Natural killer cell treated with Interleukin-12 subunit alpha and Interleukin-12 subunit beta and Interleukin-15 and Interleukin-18, amount 100 ng/mL, for 72 hours (primary cell): ENCODE measurements at regions not wholly inside any gene's neighbourhood (a gene's known extent, or its start where the extent isn't known, plus 50 kb on each side); places are given as distances from the start of the nearest gene placed in this dataset.

ENCODE experiments used
- ATAC-seq, 2 donors: fragments of 150-1000 bp; cut with Tn5 transposase in 1 of 2; sonication (Bioruptor Pico), chemical (Tn5 transposase) in 1 of 2; 2 replicates each; pipeline ENCODE4 v1.10.0; 2021
- DNase-seq: peaks from one replicate; pipeline ENCODE4 v3.0.0; 2022; ENCODE audit warnings: low spot score
- H3K27ac Mint-ChIP-seq, 2 donors: 1 replicate in 1 of 2; 2 replicates in 1 of 2; pipeline ENCODE4 v1.8.0; 2022; ENCODE audit warnings: mixed read lengths in 2 of 2, mild to moderate bottlenecking in 1 of 2, moderate library complexity in 1 of 2
- H3K27me3 Mint-ChIP-seq, 2 donors: 1 replicate in 1 of 2; 2 replicates in 1 of 2; pipeline ENCODE4 v1.8.0; 2022; ENCODE audit warnings: mixed read lengths in 2 of 2
- H3K36me3 Mint-ChIP-seq: one replicate; pipeline ENCODE4 v1.8.0; 2022; ENCODE audit warnings: mixed read lengths
- H3K4me1 Mint-ChIP-seq, 2 donors: 1 replicate in 1 of 2; 2 replicates in 1 of 2; pipeline ENCODE4 v1.8.0; 2022; ENCODE audit warnings: low read depth in 2 of 2, mixed read lengths in 2 of 2, mild to moderate bottlenecking in 1 of 2
- H3K4me3 Mint-ChIP-seq: one replicate; pipeline ENCODE4 v1.8.0; 2022; ENCODE audit warnings: mixed read lengths
- H3K9me3 Mint-ChIP-seq: 2 replicates; pipeline ENCODE4 v1.8.0; 2022; ENCODE audit warnings: mixed read lengths

- H3K27ac Mint-ChIP-seq, result no peak overlapping the region
- no peak overlapping the region for H3K4me3 Mint-ChIP-seq
- DNase-seq, result no peak
- peaks cover 31 to 33% of the 10 kb centered on the region in 2 donors for H3K27me3 Mint-ChIP-seq
- H3K9me3 Mint-ChIP-seq, result no peaks in the 10 kb centered on the region
- no peaks in the 10 kb centered on the region for H3K36me3 Mint-ChIP-seq
- peaks cover 0 to 3% of the 10 kb centered on the region in 2 donors for H3K4me1 Mint-ChIP-seq
- no peak for ATAC-seq
Measured at GRCh38 chr18:61756244-61756643, 136.6 kb downstream of the RNF152 start.

GRCh38 chr18:61755555-61755954 is 137.3 kb downstream of the RNF152 start:
- Mint-ChIP-seq H3K4me3 (no peak overlapping the region), H3K9me3 (no peaks in the 10 kb centered on the region), H3K4me1 (peaks cover 0 to 3% of the 10 kb centered on the region in 2 donors), H3K36me3 (no peaks in the 10 kb centered on the region), H3K27ac (no peak overlapping the region), H3K27me3 (peaks cover 25 to 32% of the 10 kb centered on the region in 2 donors)
- DNase-seq, result no peak
- ATAC-seq, result no peak

GRCh38 chr18:61754039-61754583 is 138.7 kb downstream of the RNF152 start:
- Mint-ChIP-seq H3K4me3 (no peak overlapping the region), H3K4me1 (peaks cover 0 to 3% of the 10 kb centered on the region in 2 donors), H3K27me3 (peaks cover 16 to 26% of the 10 kb centered on the region in 2 donors), H3K27ac (no peak overlapping the region), H3K9me3 (no peaks in the 10 kb centered on the region), H3K36me3 (no peaks in the 10 kb centered on the region)
- ATAC-seq (no peak), DNase-seq (no peak)

GRCh38 chr18:61753373-61753772 is 139.4 kb downstream of the RNF152 start:
- ATAC-seq (peak in 1 of 2 donors; percentile 36), DNase-seq (no peak)
- Mint-ChIP-seq H3K36me3 (no peaks in the 10 kb centered on the region), H3K4me1 (peaks cover 0 to 3% of the 10 kb centered on the region in 2 donors), H3K27me3 (peaks cover 14 to 29% of the 10 kb centered on the region in 2 donors), H3K4me3 (no peak overlapping the region), H3K9me3 (no peaks in the 10 kb centered on the region), H3K27ac (no peak overlapping the region)

DNA sequence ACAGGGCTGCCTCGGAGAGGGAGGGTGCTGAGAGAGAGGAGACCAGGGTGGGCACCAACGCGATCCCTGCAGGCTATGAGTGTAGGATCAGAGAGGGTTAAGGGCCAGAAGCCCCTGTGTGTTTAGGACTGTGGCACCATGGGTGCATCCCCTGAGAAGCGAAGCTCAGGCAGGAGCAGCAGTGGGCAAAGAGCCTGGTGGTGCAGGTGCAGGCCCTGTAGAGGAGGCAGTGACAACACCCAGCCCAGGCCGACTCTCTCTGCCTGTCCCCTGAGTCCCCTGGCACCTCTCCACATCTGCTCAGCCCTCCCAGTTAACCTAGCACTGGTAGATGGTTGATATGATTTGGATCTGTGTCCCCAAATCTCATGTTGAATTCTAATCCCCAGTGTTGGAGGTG is 139.8 kb downstream of the RNF152 start:
- peaks cover 0 to 3% of the 10 kb centered on the region in 2 donors for H3K4me1 Mint-ChIP-seq
- H3K36me3 Mint-ChIP-seq, result no peaks in the 10 kb centered on the region
- DNase-seq (no peak), ATAC-seq (peak; percentile 41 to 54)
- H3K27ac Mint-ChIP-seq, result no peak overlapping the region
- H3K9me3 Mint-ChIP-seq, result no peaks in the 10 kb centered on the region
- H3K4me3 Mint-ChIP-seq, result no peak overlapping the region
- peaks cover 16 to 29% of the 10 kb centered on the region in 2 donors for H3K27me3 Mint-ChIP-seq

DNA sequence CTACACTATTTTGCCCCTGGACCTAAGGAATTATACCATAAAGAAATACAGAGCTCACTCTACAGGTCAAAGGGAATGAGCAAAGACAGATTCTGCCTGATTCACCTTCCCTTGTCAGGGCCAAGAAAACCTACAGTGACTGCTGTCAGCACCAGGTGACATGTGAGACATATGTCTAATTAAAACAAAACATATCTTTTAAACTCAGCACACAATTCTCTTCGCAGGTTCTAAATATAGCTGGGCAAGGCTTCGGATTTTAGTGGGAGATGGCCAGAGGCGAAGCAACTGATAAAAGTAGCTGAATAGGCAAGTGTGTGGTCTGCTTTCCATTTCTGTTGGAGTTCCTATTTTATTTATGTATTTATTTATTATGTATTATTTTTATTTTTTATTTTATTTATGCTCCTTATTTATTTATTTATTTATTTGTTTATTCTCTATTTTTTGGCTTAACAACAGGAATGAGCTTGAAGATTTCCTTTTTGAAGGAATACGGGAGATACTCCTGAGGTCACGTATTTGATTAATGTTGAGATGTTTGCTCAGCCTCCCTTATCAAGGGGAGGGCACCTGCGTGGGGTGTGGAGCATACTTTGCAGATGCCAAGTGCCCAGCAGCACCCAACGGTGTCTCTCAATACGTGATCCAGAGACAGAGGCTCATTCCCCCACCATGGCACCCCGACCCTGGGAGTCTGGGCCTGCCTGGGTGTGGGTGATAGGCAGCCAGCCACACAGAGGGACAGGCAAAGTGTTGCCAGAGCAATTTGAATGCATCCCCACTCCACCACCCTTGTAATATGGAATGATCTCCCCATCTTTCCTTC is 141.8 kb downstream of the RNF152 start:
- H3K9me3 Mint-ChIP-seq, result no peaks in the 10 kb centered on the region
- peaks cover 0 to 3% of the 10 kb centered on the region in 2 donors for H3K4me1 Mint-ChIP-seq
- no peak for ATAC-seq
- H3K36me3 Mint-ChIP-seq, result no peaks in the 10 kb centered on the region
- no peak for DNase-seq
- peaks cover 14 to 23% of the 10 kb centered on the region in 2 donors for H3K27me3 Mint-ChIP-seq
- no peak overlapping the region for H3K4me3 Mint-ChIP-seq
- H3K27ac Mint-ChIP-seq, result no peak overlapping the region

DNA sequence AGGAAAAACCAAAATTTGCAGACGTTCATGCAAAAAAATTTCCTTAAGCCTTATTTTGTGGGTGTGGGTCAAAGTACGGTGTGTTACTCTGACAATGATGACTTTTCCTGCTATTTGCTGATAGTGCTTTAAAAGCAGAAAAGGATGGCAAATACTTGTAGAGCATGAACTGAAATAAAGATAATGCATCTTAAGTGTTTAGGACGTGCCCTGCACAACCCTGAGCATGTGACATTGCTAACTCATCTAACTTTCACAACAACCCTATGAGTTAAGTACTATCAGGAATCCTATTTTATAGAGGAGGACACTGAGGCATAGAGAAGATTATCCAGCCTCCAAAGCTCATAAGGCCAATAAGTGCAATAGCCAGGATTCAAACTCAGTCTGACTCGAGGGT is 143.3 kb downstream of the RNF152 start:
- Mint-ChIP-seq H3K4me3 (no peak overlapping the region), H3K27ac (no peak overlapping the region), H3K36me3 (no peaks in the 10 kb centered on the region), H3K27me3 (peaks cover 15 to 17% of the 10 kb centered on the region in 2 donors), H3K9me3 (no peaks in the 10 kb centered on the region), H3K4me1 (peaks cover 0 to 3% of the 10 kb centered on the region in 2 donors)
- no peak for ATAC-seq
- DNase-seq, result no peak

DNA sequence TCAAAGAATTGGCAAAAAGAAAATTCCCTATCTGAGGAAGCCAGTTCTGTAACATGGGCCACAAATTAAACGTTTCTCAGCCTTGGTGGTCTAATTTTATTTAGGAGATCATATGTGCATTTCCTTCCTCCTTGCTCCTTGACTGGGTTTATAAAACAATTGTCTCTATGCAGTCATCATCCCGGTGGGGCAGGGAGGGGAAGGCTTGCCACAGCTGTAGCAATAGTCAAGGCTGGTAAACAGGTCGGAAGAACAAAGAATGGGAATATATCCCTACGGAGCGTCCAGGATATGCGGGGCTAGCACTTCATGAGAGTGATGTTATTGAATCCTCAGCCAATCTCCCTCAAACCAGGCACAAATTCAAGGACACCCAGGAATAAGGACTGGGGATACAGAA is 143.8 kb downstream of the RNF152 start:
- Mint-ChIP-seq H3K4me1 (peaks cover 0 to 3% of the 10 kb centered on the region in 2 donors), H3K27ac (no peak overlapping the region), H3K4me3 (no peak overlapping the region), H3K36me3 (no peaks in the 10 kb centered on the region), H3K27me3 (peaks cover 15 to 17% of the 10 kb centered on the region in 2 donors), H3K9me3 (no peaks in the 10 kb centered on the region)
- DNase-seq, result no peak
- no peak for ATAC-seq

GRCh38 chr18:61748004-61748403 is 144.8 kb downstream of the RNF152 start:
- Mint-ChIP-seq H3K9me3 (no peaks in the 10 kb centered on the region), H3K4me1 (no peaks in the 10 kb centered on the region), H3K27me3 (peaks cover 15 to 17% of the 10 kb centered on the region in 2 donors), H3K36me3 (no peaks in the 10 kb centered on the region), H3K27ac (no peak overlapping the region), H3K4me3 (no peak overlapping the region)
- ATAC-seq (no peak), DNase-seq (no peak)

DNA sequence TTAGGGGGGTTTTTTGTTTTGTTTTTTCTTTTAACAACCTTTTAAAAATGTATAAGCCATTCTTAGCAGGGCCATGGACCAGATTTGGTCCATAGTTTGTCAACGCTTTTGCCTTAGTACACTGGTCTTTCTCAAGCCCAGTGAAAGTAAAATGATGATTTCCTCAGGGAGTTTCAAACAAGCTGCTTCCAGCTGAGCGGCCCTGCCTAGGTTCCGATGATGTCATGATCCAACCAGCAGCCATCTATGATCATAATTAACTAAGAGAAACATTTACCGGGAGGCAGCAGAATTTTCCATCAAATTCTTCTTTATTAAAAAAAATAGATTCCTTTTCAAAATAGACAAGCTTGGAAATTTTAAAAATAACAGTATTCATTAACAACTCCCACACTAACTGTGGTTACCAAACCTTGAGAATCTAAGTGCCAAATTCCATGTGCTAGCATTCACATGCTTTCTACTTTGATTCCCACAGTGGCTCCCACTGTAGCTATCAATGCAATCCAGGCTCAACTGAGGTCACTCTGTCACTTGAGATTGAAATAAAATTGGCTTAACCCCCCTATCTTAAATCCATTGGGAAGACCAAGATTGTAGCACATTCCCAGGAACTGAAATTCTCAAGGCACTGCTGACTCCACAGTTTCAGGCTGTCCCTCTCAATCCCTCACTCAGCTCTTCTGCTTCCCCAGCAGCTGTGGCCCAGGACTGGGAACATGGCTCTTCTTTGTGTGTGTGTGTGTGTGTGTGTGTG is 148.9 kb downstream of the RNF152 start:
- Mint-ChIP-seq H3K36me3 (no peaks in the 10 kb centered on the region), H3K4me3 (no peak overlapping the region), H3K27ac (no peak overlapping the region), H3K9me3 (no peaks in the 10 kb centered on the region), H3K27me3 (peaks cover 12 to 20% of the 10 kb centered on the region in 2 donors), H3K4me1 (no peaks in the 10 kb centered on the region)
- ATAC-seq (no peak), DNase-seq (no peak)

- Mint-ChIP-seq H3K4me3 (no peak overlapping the region), H3K9me3 (no peaks in the 10 kb centered on the region), H3K27ac (no peak overlapping the region), H3K4me1 (no peaks in the 10 kb centered on the region), H3K27me3 (peaks cover 10 to 15% of the 10 kb centered on the region in 2 donors), H3K36me3 (no peaks in the 10 kb centered on the region)
- DNase-seq (no peak), ATAC-seq (peak in 1 of 2 donors; percentile 29)
Measured at GRCh38 chr18:61742565-61743429, 150.0 kb downstream of the RNF152 start.

GRCh38 chr18:61741881-61742454 is 150.8 kb downstream of the RNF152 start:
- Mint-ChIP-seq H3K36me3 (no peaks in the 10 kb centered on the region), H3K9me3 (no peaks in the 10 kb centered on the region), H3K27ac (no peak overlapping the region), H3K4me3 (no peak overlapping the region), H3K27me3 (peaks cover 10 to 15% of the 10 kb centered on the region in 2 donors), H3K4me1 (no peaks in the 10 kb centered on the region)
- ATAC-seq (no peak), DNase-seq (no peak)

- Mint-ChIP-seq H3K9me3 (no peaks in the 10 kb centered on the region), H3K4me3 (no peak overlapping the region), H3K27ac (no peak overlapping the region), H3K4me1 (no peaks in the 10 kb centered on the region), H3K27me3 (peaks cover 12 to 15% of the 10 kb centered on the region in 2 donors), H3K36me3 (no peaks in the 10 kb centered on the region)
- no peak for DNase-seq
- no peak for ATAC-seq
Measured at GRCh38 chr18:61738488-61738887, 154.3 kb downstream of the RNF152 start.
